ENCODE measurements at regions not wholly inside any gene's neighbourhood (a gene's known extent, or its start where the extent isn't known, plus 50 kb on each side); places are given as distances from the start of the nearest gene placed in this dataset.

DNA sequence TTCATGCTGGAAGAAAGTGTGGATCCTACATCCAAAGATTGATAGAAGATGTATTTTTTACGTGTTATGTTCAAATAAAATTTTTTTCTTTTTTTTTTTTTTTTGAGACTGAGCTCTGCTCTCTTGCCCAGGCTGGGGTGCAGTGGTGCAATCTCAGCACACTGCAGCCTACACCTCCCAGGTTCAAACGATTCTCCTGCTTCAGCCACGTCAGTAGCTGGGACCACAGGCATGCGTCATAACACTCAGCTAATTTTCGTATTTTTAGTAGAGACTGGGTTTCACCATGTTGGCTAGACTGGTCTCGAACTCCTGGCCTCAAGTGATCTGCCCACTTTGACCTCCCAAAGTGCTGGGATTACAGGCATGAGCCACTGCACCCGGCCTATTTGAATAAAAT is 65.7 kb downstream of the KLF12 start:
- POLR2A ChIA-PET (ENCODE audit: unreplicated experiment) = interaction anchor here (0.6 kb wide), 2 partner anchors 264 to 1150 kb away, joined by 3 to 6 read pairs; no protein-coding TSS in a partner anchor
- no peak overlapping the region for H3K4me2 ChIP-seq (ENCODE audit: low read depth, low read length)

More for the DNA sequence above, 65.7 kb downstream of the KLF12 start:
- no peak overlapping the region for H2AK9ac ChIP-seq (replicated peaks; ENCODE audit: low read depth, low read length, poor library complexity)
- no peaks in the 10 kb centered on the region for H3K9me3 ChIP-seq (ENCODE audit: control insufficient read depth, insufficient read depth, low read length)
- dilution Hi-C loops (cut with HindIII; ENCODE audit: low sequenced_read_pairs, unreplicated experiment) = no loop called here
- H3K9ac ChIP-seq (ENCODE audit: low read depth, low read length) = no peak overlapping the region
- no peak overlapping the region for H3K4ac ChIP-seq (ENCODE audit: low read depth, low read length)
- no peak overlapping the region for H2AFZ ChIP-seq (replicated peaks; ENCODE audit: low read length, poor library complexity)
- H3K14ac ChIP-seq (replicated peaks; ENCODE audit: low read depth, low read length) = no peak overlapping the region
- peaks cover 3% of the 10 kb centered on the region; the same call in 1 of the 2 replicates for H3K9me1 ChIP-seq (ENCODE audit: insufficient read depth, low read length)
- no peak overlapping the region for H2BK20ac ChIP-seq (ENCODE audit: low read depth, low read length)
- no peak overlapping the region for H2AK5ac ChIP-seq (ENCODE audit: low read depth, low read length)
- no peak overlapping the region for H2BK120ac ChIP-seq (ENCODE audit: low read depth, low read length)
- no CpG with 5 or more reads among the region's 7 CpGs for WGBS, 2 experiments (ENCODE audit: extremely low coverage in 2 of 2, insufficient read length in 1 of 2)
- no peak overlapping the region for H3K4me3 ChIP-seq (ENCODE audit: insufficient read depth, low read depth, low read length)
- no peak overlapping the region for H4K8ac ChIP-seq (ENCODE audit: low read depth in 2 of 2, low read length in 2 of 2)
- no peak overlapping the region for H2BK15ac ChIP-seq (ENCODE audit: low read depth, low read length)
- no TSS peak for BruUV-seq (replicated peaks)
- H2BK5ac ChIP-seq (ENCODE audit: low read depth, low read length, poor library complexity, severe bottlenecking) = no peak overlapping the region
- ATAC-seq (ENCODE audit: low read depth) = no peak
- no peak overlapping the region for H4K5ac ChIP-seq (ENCODE audit: low read depth, low read length)
- no peak for DNase-seq
- intact Hi-C loops (cut with micrococcal nuclease) = loop anchor here (10.0 kb wide), 1 partner anchor 136 kb away; no protein-coding TSS in a partner anchor
- CTCF ChIA-PET = no interaction called here
- H3K27ac ChIP-seq (ENCODE audit: insufficient read depth, low read length) = no peak overlapping the region
- H4K91ac ChIP-seq (ENCODE audit: insufficient read depth, low read depth, low read length) = no peak overlapping the region
- no peak overlapping the region for H3K18ac ChIP-seq (ENCODE audit: low read depth, low read length)
- TF ChIP-seq CEBPB (IDR thresholded peaks at IDR 0.05; ENCODE audit: low read depth, low read length) = no peak
- TF ChIP-seq MAZ (IDR thresholded peaks at IDR 0.05; ENCODE audit: borderline replicate concordance, low read depth, low read length) = no peak
- no peak for TF ChIP-seq CHD1 (IDR thresholded peaks at IDR 0.05; ENCODE audit: low read depth, low read length)
- TF ChIP-seq MXI1 (IDR thresholded peaks at IDR 0.05; ENCODE audit: borderline replicate concordance, low read depth, low read length) = no peak
- TF ChIP-seq RFX5 (IDR thresholded peaks at IDR 0.05; ENCODE audit: low read depth, low read length) = no peak
- no peak for TF ChIP-seq SMC3 (IDR thresholded peaks at IDR 0.05; ENCODE audit: low read depth, low read length)
- TF ChIP-seq, protein P1, sequence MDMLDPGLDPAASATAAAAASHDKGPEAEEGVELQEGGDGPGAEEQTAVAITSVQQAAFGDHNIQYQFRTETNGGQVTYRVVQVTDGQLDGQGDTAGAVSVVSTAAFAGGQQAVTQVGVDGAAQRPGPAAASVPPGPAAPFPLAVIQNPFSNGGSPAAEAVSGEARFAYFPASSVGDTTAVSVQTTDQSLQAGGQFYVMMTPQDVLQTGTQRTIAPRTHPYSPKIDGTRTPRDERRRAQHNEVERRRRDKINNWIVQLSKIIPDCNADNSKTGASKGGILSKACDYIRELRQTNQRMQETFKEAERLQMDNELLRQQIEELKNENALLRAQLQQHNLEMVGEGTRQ (IDR thresholded peaks at IDR 0.05; ENCODE audit: low read depth, low read length) = no peak
- TF ChIP-seq NFE2L2 (IDR thresholded peaks at IDR 0.05; ENCODE audit: low read depth, low read length) = no peak
- no peak for TF ChIP-seq FOS (IDR thresholded peaks at IDR 0.05; ENCODE audit: low read depth, low read length)
- H4K20me1 ChIP-seq (ENCODE audit: insufficient read depth, low read length) = peaks cover 3% of the 10 kb centered on the region; the same call in 1 of the 2 replicates
- no peak overlapping the region for H3K56ac ChIP-seq (ENCODE audit: extremely low read depth, insufficient read depth, low read length)
- H3K79me1 ChIP-seq (ENCODE audit: low read depth in 1 of 2, low read length in 2 of 2) = peaks cover 30 to 58% of the 10 kb centered on the region in 2 experiments
- H3K4me1 ChIP-seq (ENCODE audit: control insufficient read depth, insufficient read depth, low read length) = peaks cover 6% of the 10 kb centered on the region
- H3K27me3 ChIP-seq (ENCODE audit: control insufficient read depth, insufficient read depth, low read length) = no peaks in the 10 kb centered on the region
- no peaks in the 10 kb centered on the region for H3K36me3 ChIP-seq (ENCODE audit: control insufficient read depth, insufficient read depth, low read length)
- in situ Hi-C loops (cut with MboI; ENCODE audit: low sequenced_read_pairs) = no loop called here
- H3K23ac ChIP-seq (ENCODE audit: low read depth, low read length) = no peak overlapping the region
